COLO829 (cell line): ENCODE measurements at regions not wholly inside any gene's neighbourhood (a gene's known extent, or its start where the extent isn't known, plus 50 kb on each side); places are given as distances from the start of the nearest gene placed in this dataset.
"Not testable (repeated sequence)": the region's sequence is repeated elsewhere in the genome, so short reads cannot be mapped to it uniquely, and the experiment has no call there.

ENCODE experiments used
- DNase-seq: peaks from one replicate; pipeline ENCODE4 v3.0.0; 2012; ENCODE audit warnings: low spot score

GRCh38 chr3:160047876-160048275 is 59.2 kb downstream of the IL12A start:
- DNase-seq: no peak

GRCh38 chr3:160049038-160049437 is 60.4 kb downstream of the IL12A start:
- DNase-seq: no peak

GRCh38 chr3:160049565-160049964 is 60.9 kb downstream of the IL12A start:
- no peak for DNase-seq

GRCh38 chr3:160049988-160050387 is 61.4 kb downstream of the IL12A start:
- DNase-seq: no peak

DNA sequence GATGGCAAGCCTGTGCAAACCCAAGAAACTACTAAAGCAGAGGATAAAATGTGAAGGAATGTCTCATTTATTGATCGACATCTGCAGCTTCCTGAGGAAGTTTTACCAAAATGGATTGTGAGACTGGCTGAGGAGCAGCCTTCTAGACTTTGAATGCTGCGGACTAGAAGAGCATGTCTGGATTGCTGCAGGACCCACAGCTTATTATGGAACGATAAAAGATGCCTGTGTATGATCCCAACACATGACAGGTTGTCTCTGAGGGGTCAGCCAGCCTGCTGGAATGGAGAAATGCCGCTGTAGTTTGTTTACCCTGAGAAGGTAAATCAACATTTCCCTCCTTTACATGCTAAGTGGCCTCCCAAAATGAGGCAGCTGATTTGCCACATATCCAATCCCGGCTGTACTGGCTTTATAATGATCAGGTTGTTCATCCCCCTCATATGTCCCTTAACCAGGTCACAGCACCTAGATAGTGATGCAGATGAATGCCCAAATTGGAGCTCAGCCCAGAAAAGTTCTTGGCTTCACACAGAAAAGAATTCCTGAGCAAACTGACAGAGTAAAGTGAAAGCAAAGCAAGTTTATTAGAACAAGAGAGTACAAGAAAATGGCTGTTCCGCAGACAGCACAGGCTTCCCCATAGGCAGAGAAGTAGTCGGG is 63.9 kb downstream of the IL12A start:
- DNase-seq: no peak

DNA sequence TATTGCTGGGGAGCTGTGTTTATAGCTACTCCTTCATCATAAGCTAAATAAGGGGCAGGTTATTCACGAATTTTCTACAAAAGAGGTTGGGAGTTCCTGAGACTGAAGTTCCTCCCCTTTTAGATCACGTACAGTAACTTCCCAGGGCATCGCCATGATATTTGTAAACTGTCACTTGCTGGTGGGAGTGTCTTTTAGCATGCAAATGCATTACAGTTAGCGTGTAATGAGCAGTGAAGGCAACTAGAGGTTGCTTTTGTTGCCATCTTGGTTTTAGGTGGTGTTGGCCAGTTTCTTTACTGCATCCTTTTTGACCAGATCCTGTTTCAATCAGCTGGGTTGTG is 64.4 kb downstream of the IL12A start:
- DNase-seq: no peak

GRCh38 chr3:160054862-160055261 is 66.2 kb downstream of the IL12A start:
- not testable (repeated sequence) for DNase-seq

DNA sequence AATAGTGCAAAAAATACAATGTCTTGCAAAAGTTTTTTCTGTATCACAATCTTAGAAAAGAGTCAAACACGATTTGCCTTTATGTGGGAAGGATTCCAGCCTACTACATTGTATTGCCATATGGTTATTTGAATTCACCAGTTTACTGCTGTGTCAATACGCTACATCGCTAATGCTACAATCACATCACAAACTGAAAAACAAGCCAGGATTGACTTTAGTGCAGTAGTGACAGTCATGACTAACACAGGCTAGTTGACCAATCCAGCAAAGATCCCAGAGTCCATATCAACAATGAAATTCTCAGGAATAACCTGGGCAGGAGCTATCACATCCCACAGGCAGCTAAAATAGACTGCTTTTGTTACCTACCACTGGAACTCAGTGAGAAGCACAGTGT is 67.0 kb downstream of the IL12A start:
- no peak for DNase-seq

DNA sequence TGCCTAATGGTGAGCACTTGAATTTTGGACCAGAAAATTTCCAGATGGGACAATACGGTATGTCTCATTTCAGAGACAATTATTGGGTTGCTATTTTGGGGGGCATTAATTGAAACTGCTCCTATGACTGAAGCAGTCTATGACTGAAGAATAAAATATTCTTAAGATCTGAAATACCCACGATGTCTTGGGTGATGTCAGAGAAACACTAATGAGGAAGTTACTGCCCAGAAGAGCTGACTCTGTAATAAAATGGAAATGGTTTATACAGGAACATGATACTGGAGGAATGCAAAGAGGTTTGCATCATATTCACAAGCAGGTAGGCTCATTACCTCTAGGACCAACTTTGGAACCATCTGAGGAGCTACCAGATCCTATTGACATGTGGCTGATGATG is 68.7 kb downstream of the IL12A start:
- DNase-seq: no peak

DNA sequence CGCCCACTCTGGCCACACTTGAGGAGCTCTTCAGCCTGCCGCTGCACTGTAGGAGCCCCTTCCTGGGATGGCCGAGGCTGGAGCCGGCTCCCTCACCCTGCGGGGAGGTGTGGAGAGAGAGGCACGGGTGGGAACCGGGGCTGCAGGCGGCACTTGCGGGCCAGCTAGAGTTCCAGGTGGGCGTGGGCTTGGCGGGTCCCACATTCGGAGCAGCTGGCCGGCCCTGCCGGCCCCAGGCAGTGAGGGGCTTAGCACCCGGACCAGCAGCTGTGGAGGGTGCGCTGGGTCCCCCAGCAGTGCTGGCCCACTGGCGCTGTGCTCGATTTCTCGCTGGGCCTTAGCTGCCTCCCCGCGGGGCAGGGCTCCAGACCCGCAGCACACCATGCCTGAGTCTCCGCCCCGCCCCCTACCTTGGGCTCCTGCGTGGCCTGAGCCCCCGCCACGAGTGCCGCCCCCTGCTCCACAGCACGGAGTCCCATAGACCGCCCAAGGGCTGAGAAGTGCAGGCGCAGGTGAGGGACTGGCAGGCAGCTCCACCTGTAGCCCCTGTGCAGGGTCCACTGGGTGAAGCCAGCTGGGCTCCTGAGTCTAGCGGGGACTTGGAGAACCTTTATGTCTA is 71.9 kb downstream of the IL12A start:
- no peak for DNase-seq

GRCh38 chr3:160061525-160061924 is 72.9 kb downstream of the IL12A start:
- DNase-seq: no peak

DNA sequence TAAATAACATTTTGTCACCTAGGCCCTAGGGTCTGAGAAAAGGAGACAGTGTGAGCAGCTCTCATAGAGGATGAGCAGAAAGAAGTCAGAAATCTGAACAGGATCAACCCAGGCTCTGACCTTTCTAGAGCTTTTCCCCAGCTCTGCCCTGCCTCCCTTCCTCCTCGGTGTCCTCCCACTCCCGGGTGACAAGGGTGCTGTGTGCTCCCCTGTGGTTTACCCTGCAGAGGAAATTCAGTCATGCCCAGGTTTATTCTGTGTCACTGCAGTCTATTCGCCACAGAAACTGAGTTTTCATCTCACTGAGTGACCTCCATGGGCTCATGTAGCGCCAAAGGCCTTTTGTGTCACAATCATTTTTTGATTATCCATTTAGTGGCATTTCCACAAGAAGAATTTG is 76.6 kb downstream of the IL12A start:
- no peak for DNase-seq

- DNase-seq: no peak
Measured at GRCh38 chr3:160065786-160066185, 77.2 kb downstream of the IL12A start.

DNA sequence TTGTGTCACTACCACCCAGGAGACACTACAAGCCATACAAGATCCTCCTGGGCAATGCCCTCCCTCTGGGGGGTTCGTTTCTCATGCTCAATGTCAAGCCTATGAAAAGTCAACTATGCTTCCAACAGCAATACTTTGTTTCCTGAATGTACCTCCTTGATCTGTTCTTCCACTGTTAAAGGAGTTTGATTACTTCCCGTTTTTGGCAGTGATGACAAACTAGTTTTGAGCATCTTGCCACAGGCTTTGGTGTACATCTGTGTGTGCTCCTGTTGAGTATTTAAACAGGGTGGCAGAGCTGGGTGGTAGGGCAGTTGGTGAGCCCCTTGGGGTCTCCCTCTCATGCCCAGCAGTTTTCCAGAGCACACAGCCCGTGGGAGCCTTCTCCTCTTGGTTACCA is 81.4 kb downstream of the IL12A start:
- no peak for DNase-seq

- DNase-seq: no peak
Measured at GRCh38 chr3:160076519-160076918, 87.9 kb downstream of the IL12A start.

DNA sequence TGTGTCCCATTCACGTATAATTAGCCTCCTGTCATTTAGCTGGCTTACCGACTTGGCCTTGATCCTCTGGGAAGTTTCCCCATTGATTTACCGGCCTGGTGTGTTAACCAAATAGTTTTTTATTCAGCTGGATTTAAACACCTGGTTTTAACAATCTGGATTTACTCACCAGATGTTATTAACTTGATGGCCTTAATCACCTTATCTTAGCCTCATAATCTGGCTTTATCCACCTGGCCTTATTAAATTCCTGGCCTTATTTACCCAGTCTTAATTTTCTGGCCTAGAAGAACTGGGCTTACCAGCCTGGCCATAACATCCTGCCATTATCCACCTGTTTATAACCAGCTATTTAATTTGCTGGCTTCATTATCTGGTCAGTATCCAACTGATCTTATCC is 89.9 kb downstream of the IL12A start:
- DNase-seq: no peak

GRCh38 chr3:160081958-160082533 is 93.4 kb downstream of the IL12A start:
- no peak for DNase-seq

- DNase-seq: no peak
Measured at GRCh38 chr3:160084998-160085397, 96.4 kb downstream of the IL12A start.

DNA sequence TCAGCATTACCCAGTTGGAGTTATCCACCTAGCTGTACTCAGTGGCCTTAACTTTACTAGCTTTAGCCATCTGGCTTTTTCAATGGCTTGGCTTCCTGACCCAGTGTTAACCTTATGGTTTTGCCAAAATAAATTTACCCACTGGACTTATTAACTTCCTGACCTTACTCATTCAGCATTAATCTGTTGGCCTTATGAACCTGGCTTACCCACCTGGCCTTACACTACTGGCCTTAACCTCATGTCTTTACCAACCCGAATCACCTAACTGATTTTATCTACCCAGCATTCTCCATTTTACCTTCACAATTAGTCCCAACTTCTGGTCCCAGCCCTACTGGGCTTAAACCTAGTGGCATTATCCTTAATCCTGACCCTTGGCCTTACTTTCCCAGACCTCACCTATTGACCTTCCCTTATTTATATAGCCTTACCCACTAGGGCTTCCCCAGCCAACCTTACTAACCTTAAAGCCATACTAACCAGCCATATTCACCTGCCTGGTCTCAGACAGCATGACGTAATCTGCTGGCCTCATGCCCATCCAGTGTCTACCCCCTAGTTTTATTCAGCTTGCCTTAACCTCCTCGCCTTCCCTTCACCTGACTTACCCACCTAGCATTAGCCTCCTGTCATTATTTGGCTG is 100.0 kb downstream of the IL12A start:
- DNase-seq: no peak

DNA sequence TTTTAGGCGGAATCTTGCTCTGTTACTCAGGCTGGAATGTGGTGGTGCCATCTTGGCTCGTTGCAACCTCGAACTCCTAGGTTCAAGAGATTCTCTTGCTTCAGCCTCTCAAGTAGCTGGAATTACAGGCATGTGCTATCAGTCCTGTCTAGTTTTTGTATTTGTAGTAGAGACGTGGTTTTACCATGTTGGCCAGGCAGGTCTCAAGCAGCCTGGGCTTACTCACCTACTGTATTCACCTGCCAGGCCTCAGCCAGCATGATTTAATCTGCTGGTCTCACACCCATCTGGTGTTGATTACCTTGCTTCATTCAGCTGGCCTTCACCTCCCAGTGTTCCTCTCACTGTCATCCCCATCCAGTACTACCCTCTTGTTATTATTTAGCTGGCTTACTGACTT is 102.0 kb downstream of the IL12A start:
- no peak for DNase-seq

DNA sequence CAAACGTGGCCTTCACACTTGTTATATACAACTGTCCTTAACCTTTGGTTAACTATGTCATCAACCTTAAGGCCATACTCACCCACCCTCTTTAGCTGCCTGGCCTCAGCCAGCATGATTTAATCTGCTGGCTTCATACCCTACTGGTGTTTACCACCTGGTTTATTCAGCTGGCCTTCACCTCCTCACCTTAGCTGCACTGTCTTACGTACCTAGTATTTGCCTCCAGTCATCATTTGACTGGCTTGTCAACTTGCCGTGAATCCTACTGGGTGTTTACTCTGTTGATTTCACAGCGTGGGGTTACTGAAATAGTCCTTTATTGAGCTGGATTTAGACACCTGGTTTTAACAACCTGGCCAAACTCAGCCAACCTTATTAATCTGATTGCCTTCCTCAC is 102.8 kb downstream of the IL12A start:
- DNase-seq: no peak

DNA sequence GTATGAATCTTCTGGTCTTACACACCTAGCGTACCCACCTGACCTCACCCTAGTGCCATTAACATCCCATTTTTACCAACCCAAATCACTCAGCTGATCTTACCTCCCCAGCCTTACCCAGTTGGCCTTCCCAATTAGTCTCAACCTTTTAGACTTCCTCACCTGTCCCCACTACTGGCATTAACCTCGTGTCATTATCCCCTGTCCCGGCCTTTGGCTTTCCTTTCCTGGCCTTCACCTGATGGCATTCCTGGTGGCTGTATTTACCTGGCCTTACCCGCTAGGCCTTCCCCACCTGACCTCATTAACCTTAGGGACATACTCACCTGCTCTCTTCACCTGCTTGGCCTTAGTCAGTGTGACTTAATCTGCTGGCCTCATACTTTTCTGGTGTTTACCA is 104.1 kb downstream of the IL12A start:
- DNase-seq: no peak

DNA sequence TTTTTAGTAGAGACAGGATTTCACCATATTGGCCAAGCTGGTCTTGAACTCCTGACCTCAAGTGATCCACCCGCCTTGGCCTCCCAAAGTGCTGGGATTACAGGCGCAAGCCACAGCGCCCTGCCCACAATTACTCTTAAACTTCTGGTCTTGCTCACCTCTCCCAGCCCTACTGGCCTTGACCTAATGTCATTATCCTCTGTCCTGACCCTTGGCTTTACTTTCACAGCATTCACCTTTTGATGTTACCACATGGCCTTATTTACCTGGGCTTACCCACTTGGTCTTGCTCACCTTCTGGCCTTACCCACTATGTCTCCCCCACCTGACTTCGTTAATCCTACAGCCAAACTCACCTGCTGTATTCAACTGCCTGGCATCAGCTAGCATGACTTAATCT is 105.9 kb downstream of the IL12A start:
- DNase-seq: no peak

DNA sequence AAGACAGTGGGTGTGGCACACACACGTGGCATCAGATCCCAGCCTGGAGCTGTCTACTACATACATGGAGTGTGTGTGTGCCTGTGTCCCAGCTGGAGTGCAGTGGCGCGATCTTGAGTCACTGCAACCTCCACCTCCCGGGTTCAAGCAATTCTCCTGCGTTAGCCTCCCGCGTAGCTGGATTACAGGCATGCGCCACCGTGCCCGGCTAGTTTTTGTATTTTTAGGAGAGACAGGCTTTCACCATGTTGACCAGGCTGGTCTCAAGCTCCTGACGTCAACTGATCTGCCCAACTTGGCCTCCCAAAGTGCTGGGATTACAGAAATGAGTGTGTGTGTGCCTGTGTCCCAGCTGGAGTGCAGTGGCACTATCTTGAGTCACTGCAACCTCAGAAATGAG is 108.8 kb downstream of the IL12A start:
- DNase-seq: no peak
